GM19452 (cell line): ENCODE measurements at regions not wholly inside any gene's neighbourhood (a gene's known extent, or its start where the extent isn't known, plus 50 kb on each side); places are given as distances from the start of the nearest gene placed in this dataset.

Experiments
- ATAC-seq: cut with Tn5 transposase; IDR thresholded peaks from one replicate; pipeline ENCODE4 v1.9.1; 2021; ENCODE audit not compliant: unreplicated experiment

DNA sequence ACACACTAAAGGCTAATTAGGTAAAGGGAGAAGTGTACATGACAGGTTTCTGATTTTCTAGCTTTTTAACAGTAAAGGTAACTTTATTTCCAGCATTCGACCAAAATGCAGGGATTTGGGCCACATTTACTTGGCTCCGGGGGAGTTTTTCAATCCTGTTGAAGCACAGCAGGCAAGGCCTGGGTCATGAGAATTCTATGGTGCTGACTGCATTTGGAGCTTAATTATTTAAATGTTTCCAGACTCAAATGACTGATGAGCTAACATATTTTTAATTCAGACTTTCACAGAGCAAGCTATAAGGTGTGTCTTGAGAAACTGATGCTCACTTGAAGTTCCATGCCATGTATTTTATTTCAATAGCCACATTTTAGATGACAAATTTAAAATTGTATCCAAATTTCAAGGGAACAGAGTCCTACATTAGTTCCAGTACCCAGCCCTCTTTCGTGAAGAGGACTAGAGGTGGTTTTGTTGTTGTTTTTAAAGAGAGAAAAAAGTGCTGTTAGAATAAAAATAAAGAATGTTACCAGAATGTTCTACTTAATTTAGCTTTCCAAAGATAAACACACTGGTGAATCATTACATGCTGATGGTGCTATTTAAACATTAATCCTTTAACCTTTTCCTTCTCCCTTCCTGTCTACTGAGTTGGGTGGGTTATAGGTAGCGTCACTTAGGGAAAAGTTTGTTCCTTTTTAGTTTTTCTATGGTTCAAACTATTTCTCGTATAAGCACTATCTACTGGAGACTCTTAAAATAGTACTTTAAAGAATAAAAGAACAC is 82.3 kb upstream of the PHACTR2 start:
- no peak for ATAC-seq

DNA sequence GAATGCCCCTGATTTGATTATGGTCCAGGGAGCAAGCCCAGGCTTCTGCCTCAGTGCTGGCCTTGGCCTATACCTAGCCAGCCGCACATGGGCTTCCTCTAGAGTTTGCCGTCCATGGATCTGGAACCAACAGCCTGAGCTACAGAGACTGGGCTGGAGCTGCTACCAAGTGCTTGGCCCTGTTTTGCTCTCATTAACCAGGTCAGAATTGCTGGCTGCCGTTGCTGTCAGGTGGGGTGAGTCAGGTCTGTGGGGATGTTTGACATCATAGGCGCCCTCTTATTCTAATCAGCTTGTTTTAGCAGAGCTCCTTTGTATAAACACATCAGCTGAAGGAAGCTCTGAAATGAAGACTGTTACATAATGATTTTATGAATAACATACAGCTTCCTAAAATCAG is 83.1 kb upstream of the PHACTR2 start:
- ATAC-seq = no peak

DNA sequence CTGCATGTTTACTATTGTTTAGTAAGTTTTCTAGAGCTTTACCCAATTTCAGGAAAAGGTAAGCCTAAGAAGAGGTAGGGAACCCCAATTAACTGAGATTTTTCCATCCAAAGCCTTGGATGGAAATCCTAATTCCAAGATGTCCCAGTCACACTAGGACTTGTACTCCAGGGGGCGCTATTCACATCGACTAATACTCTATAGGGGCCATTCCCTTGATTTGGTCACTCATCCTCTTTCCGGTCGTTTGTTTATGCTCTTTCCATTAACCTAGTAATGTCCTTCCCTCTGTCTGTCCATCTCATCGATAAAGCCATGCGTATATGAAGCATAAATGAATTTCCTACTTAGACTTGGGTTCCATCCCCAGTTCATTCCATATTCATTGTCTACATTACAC is 80.8 kb upstream of the FUCA2 start:
- ATAC-seq = no peak

DNA sequence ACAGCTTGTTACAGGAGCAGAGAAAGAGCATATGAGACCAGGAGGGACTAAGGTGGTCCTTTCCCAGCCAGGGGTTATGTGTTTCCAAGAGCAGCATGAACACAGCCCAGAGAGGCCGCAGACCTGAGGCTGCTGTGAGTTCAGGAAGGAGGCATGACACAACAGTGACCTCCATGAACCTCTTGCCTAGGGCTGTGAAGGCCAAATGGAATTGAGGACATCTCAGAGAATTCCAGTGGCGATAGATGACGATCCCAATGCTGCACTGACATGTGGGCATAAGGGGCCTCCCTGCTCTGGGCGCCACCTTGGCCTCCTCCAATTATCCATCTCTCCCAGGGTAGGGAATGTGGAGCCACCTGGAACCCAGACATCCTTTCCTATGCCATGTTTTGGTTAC is 79.9 kb upstream of the FUCA2 start:
- no peak for ATAC-seq

DNA sequence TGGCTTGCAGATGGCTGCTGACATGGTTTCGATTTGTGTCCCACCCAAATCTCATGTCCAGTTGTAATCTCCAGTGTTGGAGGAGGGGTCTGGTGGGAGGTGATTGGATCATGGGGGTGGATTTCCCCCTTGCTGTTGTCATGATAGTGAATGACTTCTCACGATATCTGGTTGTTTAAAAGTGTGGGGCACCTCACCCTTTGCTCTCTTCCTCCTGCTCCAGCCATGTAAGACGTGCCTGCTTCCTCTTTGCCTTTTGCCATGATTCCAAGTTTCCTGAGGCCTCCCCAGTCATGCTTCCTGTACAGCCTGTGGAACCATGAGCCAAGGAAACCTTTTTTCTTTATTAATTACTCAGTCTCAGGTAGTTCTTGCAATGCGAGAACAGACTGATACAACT is 77.6 kb upstream of the FUCA2 start:
- no peak for ATAC-seq

DNA sequence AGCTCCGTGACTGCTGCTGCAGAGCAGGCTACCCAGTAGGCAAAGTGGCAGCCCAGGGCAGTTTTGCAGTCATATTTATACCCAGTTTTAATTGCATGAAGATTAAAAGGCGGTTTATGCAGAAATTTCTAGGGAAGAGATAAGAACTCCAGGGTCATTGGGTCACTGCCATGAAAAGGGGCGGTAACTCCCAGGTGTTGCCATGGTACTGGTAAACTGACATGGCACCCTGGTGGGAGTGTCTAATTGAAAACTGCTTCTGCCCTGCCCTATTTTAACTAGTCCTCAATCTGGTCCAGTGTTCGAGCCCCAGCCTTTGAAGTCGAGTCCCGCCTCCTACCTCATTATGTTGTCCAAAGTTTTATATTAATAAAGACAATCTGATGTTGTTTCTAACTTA is 75.0 kb upstream of the FUCA2 start:
- no peak for ATAC-seq

DNA sequence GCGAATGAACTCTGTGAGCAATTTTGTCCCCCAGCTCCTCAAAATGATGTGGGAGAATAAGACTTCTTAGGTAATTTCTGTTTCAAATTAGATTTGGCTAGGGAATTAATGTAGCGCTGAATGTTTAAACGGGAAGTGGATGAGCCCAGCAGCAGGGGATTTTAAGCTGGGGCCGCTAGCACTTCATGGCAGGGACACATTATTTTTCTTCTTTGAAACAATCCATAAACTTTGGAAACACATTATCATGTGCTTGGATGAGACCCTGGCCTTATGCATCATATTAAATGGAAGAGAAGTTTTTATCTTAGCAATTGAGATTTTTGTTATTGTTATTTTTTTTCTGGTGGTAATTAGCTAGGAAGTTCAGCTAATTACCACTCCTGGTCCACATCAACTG is 74.2 kb upstream of the FUCA2 start:
- ATAC-seq = no peak

DNA sequence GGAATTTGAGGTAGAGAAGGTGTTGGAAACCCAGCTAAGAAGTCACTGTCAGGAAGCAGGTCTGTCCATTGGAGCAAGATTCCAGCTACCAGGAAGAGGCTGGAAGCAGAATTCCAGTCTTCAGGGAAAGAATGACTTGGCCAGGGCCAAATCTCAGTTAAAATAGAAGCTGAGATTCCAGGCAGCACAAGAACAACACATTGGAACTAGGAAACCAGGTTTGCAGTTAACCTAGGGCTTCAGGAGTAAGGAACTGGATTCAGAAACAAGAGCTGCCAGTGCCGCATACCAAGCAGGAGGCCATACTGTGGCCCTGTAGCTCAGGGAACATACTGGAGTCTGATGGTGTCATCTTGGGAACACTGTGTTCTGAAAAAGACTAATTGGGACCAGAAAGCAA is 73.7 kb upstream of the FUCA2 start:
- no peak for ATAC-seq

DNA sequence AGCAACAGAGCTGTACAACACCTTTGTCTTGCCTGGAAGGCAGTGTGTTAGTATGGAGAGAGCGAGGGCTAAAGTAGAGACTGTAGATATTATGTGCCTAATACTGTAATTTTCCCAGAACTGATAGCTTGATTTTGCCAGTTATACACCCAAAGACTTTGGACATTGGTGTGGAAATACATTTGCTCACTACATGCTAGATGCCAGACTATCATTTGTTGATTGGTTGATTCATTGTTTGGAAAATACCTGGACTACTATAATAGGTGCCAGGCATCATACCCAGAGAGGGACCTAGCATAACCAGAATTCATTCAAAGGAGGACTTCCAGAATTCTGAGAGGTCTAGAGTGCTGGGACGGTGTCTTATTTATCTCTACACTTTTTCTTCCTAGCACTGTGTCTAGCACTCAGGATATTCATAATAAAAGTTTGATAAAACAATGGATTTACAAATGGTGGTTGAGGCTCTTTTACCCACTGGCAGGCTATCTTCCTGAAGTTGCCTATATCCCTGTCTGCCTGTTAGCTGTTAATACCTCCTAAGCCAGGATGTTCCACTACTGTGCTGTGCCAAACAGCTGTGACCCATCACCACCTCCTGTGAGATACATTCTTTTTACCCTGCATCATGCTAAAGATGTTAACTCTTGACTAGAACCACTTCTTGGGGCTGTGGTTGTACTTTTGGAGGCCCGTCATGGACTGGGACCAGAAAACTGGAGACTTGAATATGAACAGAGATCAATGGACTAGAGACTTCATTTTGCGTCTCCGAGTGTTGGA is 72.2 kb upstream of the FUCA2 start:
- no peak for ATAC-seq

DNA sequence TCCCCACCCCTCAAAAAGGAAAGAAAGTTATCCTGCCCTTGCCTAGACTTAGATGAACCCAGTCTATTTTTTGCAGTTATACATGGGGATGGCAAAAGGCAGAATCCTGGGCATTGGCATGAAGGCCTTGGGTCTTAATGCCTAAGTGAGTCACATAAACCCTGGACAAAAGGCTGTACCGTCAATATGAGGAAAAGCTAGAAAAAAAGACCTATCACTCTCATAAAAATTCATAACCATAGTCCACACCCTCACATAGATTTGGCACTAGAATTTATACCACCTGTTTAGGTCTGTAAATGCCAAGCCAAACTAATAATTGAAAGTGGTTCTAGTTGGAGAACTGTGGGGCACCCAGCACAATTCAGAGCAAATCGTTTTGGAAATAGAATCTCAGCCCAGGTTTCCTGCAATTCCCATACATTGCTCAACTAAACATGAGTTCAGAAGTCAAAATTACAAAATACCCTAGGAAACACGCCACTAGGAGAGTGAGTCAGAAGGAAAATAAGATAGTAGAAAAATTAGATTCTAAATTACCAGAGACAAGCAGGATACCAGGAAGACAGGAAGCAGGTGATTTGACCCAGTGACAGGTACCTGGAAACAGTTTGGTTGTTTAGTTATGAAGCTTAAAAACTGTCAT is 70.4 kb upstream of the FUCA2 start:
- no peak for ATAC-seq

DNA sequence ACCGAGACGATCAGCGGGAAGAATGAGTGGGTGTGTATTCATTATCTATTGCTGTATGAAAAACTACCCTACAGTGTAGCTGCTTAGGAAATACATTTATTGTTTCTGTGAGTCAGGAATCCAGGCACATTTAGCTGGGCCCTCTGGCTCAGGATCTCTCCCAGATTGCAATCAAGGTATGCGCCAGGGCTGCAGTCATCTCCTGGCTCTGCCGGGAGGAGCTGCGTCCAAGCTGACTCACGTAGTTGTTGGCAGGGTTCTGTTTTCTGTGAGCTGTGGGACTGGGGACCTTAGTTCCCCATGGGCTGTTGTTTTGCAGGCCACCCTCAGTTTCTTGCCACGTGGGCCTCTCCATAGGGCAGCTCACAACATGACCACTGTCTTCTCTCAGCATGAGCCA is 68.2 kb upstream of the FUCA2 start:
- no peak for ATAC-seq

DNA sequence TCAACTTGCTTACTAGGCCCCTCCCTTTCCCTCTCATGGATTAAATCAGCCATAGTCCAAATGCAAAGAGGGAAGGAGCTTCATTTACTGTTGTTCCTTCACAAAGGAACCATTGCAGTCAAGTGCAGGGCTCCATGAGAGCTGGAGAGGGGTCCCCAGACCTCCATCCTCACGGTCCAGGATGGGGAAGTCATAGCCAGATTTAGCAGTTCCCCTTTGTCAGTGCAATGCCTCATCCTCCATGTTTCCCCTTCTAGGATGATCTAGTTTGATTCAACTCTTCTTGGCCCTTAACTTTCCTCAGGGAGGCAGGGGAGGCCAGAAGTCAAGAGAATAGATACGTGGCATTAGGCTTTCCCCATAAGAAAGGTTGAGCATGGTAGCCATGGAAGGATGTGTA is 66.5 kb upstream of the FUCA2 start:
- ATAC-seq = no peak

DNA sequence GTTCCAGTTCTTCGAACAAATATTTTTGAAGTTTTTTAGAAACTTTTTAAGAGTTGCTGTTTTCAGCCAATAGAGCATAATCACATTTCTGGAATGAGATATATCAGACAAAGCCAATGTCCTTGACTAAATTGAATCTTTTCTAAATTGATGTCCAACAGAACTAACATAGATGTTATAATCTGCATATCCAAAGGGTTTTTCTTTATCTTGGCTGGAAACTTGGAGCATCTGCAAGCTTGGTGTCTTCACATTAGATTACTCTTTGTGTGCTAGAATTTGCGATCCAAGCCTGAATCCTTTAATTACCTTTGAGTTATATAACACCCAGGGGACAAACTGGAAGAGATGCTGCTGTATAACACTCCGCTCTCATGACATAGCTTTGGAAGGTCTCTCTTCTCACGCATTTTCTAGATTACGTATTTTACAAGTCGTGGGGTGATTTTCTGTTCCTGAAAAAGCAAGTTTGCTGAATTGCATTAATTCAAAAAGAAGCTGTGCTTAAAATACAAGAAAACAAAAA is 64.4 kb upstream of the FUCA2 start:
- no peak for ATAC-seq

DNA sequence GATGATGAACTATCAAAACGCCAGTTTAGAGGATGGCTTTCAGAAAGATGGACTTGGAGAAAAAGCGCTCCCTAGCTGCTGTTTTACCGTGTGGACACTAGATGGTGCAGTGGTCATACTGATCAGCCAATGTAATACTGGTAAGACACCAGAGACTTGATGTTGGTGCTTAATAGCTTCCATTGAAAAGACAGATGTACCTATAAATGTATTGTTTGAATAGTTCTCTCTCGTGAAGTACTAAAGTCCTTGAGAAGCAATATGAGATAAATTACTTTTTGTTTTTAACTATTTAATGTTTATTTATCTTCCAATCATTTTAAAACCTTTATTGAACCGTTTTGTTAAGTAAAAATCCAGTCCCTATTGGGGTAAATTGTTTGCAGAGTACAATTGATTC is 63.9 kb upstream of the FUCA2 start:
- peak; percentile 92 for ATAC-seq

DNA sequence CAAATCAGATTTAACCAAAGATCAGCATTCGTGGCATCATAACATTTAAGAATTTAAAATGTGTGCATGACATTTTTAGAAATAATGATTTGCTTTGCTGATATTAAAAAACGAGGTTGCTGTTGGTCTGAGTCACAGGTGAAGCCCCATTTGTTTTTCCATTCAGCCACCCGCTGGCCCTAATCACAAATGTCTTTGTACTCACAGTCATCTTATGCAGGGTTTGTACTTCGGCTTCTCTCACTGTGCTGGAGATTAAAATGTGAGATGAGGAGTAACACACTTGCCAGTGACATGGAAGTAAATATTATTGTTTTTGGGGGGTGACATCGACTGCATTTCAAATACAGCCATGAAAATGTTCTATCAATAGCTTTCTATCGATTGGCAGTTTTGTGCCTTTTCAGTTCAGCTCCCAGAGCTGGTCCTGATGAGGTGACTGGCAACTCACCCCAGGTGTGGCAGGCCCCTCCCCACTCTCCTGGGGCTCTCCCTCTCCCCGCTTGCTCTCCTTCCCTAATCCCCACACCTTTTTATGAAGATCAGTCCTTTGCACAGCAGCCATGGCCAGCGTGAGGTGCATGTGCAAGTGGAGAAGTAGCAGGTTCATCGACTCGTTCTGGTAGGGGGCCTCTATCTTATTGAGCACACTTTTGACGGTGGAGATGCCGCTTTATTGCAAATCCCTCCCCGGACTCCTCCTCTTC is 58.8 kb upstream of the FUCA2 start:
- ATAC-seq = no peak

DNA sequence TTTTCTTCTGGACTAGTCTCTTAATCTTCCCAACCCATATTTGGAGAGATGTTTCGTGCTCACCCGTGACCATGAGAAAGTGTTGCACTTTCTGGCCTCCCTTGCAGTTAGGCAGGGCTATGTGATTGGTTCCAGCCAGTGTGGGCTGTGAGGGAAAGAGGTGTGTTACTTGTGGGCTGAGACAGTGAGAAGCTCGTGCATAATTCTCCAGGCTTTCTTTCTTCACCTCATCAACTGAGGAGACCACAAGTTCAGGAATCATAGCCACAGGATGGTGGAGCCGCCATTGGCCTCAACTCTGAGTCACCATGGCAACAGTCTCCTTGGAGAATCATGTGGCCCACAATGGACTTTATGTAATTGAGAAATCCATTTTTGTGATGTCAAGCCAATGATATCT is 57.5 kb upstream of the FUCA2 start:
- ATAC-seq = no peak

DNA sequence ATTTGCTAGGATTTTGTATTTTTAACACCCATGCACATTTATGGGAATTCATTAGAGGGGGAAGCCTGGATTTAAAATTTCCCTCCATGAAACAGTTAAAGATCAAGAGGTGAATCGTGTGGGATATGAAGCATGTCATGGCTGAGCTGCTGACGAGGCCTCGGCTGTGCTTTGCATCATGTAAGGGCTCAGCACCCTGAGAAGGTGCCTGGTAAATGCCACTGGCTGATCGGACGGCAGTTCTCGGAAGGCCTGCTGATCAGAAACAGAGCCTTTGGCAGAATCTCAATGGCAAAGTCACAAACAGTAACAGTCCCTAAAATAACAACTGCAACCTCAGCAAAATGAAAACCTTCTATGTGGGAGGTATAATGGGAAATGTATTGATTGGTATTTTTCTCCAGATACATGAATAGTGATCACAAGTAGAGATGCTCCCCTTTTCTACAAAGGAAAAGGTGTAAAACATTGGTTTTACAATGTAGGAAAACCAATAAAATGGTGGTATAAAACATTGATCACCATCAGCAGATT is 53.0 kb upstream of the FUCA2 start:
- no peak for ATAC-seq

DNA sequence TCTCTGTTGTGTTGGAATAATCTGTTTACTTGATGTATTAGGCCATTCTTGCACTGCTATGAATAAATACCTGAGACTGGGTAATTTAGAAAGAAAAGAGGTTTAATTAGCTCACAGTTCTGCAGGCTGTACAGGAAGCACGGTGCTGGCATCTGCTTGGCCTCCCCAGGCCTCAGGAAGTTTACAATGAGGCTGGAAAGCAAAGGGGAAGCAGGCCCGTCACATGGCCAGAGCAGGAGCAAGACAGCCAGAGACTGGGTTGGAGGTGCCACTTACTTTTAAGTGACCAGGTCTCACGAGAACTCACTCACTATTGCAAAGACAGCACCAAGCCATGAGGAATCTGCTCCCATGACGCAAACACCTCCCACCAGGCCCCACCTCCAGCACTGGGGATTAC is 50.6 kb upstream of the FUCA2 start:
- no peak for ATAC-seq
